Thoracic aorta (tissue), 2 donors: ENCODE measurements at regions not wholly inside any gene's neighbourhood (a gene's known extent, or its start where the extent isn't known, plus 50 kb on each side); places are given as distances from the start of the nearest gene placed in this dataset.

Experiments used
- ATAC-seq: fragments of 150-250 bp; one replicate; pipeline ENCODE4 v1.8.0; 2017; ENCODE audit warnings: low read depth; ENCODE audit not compliant: insufficient number of reproducible peaks, low FRiP score
- DNase-seq: peaks from one replicate; pipeline ENCODE4 v3.0.0-alpha.2; 2020; ENCODE audit warnings: low spot score
- H3K27ac ChIP-seq, 2 donors: fragments of 200-600 bp; sonication (generic); 1 replicate in 1 of 2; 2 replicates in 1 of 2; pipeline ENCODE4 v1.5.1; 2016; ENCODE audit warnings: mild to moderate bottlenecking in 2 of 2, moderate library complexity in 2 of 2
- H3K27me3 ChIP-seq: fragments of 200-600 bp; sonication (generic); replicated peaks from 2 replicates; pipeline ENCODE4 v1.6.0; 2016; ENCODE audit warnings: mild to moderate bottlenecking; ENCODE audit not compliant: insufficient read depth
- H3K36me3 ChIP-seq: fragments of 200-600 bp; sonication (generic); one replicate; pipeline ENCODE4 v1.5.1; 2016
- H3K4me1 ChIP-seq, 2 donors: fragments of 200-600 bp; sonication (generic); 1 replicate in 1 of 2; 2 replicates in 1 of 2; pipeline versions ENCODE4 v1.5.1 to v1.6.0; 2016; ENCODE audit warnings: low read depth in 2 of 2, mild to moderate bottlenecking in 1 of 2; ENCODE audit not compliant: control insufficient read depth in 1 of 2
- H3K4me3 ChIP-seq: fragments of 200-600 bp; sonication (generic); 2 replicates; pipeline ENCODE4 v1.5.1; 2016; ENCODE audit warnings: mild to moderate bottlenecking
- H3K9me3 ChIP-seq: fragments of 200-600 bp; sonication (generic); 2 replicates; pipeline ENCODE4 v1.5.1; 2016
- TF ChIP-seq, protein P1 (sequence below): fragments of 200-600 bp; sonication (generic); IDR thresholded peaks from one replicate; pipeline ENCODE4 v1.5.1; 2019; ENCODE audit warnings: antibody characterized with exemption

DNA sequence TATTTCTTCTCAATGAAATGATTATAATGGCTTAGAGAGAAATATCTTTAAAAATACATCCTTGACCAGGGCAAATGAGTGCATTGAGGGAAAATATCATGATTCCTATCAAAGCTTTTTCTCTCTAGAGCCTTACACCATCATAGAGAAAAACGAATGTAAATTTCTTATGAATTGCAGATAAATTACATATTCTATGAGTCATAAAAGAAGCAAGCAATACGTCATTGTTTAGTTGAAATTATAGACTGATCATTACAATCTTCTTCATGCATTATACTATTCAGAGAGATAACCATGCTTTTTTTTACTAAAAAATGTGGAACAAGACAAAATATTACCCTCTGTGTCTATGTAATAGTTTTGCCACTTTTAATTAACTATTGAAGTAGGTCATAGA lies 100.9 kb upstream of the RXFP1 start:
- Histone ChIP-seq H3K4me1 (peaks cover 0 to 15% of the 10 kb centered on the region in 2 donors), H3K27me3 (no peaks in the 10 kb centered on the region), H3K4me3 (no peak overlapping the region), H3K36me3 (no peaks in the 10 kb centered on the region), H3K27ac (no peak overlapping the region), H3K9me3 (no peaks in the 10 kb centered on the region)
- TF ChIP-seq, protein P1, sequence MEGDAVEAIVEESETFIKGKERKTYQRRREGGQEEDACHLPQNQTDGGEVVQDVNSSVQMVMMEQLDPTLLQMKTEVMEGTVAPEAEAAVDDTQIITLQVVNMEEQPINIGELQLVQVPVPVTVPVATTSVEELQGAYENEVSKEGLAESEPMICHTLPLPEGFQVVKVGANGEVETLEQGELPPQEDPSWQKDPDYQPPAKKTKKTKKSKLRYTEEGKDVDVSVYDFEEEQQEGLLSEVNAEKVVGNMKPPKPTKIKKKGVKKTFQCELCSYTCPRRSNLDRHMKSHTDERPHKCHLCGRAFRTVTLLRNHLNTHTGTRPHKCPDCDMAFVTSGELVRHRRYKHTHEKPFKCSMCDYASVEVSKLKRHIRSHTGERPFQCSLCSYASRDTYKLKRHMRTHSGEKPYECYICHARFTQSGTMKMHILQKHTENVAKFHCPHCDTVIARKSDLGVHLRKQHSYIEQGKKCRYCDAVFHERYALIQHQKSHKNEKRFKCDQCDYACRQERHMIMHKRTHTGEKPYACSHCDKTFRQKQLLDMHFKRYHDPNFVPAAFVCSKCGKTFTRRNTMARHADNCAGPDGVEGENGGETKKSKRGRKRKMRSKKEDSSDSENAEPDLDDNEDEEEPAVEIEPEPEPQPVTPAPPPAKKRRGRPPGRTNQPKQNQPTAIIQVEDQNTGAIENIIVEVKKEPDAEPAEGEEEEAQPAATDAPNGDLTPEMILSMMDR = no peak
- no peak for DNase-seq
- no peak for ATAC-seq

DNA sequence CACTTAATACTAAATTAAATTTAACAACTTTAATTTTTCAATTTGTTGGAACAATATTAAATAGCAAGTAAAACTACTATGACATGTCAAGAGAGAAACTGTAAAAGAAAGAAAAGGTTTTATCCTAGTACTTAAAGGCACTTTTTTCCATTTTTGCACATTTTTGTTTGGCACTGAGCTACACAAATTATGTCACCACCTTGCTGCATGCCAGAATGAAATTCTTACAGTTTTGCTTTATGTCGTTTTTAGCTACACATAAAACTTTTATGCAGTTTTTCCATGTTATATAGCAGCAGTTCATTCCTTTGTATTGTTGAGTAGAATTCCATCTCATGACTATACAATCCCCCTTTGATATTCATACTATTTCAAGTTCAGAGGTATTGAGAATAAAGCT lies 99.1 kb upstream of the RXFP1 start:
- ATAC-seq = no peak
- H3K4me1 ChIP-seq = peaks cover 0 to 15% of the 10 kb centered on the region in 2 donors
- no peak for DNase-seq
- no peak overlapping the region for H3K27ac ChIP-seq
- H3K9me3 ChIP-seq = no peaks in the 10 kb centered on the region
- TF ChIP-seq, protein P1 = no peak
- no peaks in the 10 kb centered on the region for H3K36me3 ChIP-seq
- H3K27me3 ChIP-seq = no peaks in the 10 kb centered on the region
- H3K4me3 ChIP-seq = no peak overlapping the region

DNA sequence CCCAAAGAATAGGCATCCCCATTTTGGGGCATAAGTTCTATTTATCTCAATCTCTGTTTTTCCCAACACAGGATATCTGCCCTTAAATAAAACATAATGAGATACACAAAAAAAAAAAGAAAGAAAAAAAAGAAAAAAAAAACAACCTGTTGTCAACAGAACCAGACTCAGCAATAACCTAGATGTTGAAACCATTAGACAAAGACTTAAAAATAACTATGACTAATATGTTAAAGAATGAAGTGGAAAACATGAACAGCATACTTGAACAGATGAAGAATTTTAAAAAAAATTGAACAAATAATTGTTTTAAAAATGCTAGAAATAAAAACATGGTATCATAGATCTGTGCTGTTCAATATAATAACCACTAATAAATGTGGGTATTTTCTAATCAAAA lies 93.4 kb upstream of the RXFP1 start:
- ATAC-seq (no peak), DNase-seq (no peak)
- no peak overlapping the region for H3K27ac ChIP-seq
- H3K36me3 ChIP-seq = no peaks in the 10 kb centered on the region
- H3K27me3 ChIP-seq = no peaks in the 10 kb centered on the region
- TF ChIP-seq, protein P1 = no peak
- H3K4me1 ChIP-seq = peaks cover 0 to 5% of the 10 kb centered on the region in 2 donors
- no peaks in the 10 kb centered on the region for H3K9me3 ChIP-seq
- H3K4me3 ChIP-seq = no peak overlapping the region

DNA sequence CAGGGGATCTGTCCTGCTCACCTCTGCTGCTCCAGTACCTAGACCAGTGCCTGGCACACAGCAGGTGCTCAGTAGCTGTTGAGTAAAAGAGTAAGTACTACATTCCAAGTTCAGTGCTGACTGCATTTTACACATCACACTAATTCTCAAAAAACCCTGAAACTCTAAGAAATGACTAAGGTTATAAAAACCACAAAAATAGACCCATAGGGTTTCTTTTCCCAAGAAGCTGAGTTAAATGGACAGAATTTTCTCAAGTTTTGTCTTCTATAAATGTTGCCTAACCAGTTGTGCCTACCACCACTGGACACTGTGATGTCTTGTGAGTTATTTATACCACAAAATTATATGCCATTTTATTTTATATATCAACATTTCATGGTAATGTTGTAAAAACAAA lies 78.9 kb upstream of the RXFP1 start:
- Histone ChIP-seq H3K36me3 (no peaks in the 10 kb centered on the region), H3K27ac (no peak overlapping the region), H3K9me3 (no peaks in the 10 kb centered on the region), H3K4me1 (no peaks in the 10 kb centered on the region), H3K27me3 (no peaks in the 10 kb centered on the region), H3K4me3 (no peak overlapping the region)
- DNase-seq = no peak
- TF ChIP-seq, protein P1 = no peak
- ATAC-seq = no peak

DNA sequence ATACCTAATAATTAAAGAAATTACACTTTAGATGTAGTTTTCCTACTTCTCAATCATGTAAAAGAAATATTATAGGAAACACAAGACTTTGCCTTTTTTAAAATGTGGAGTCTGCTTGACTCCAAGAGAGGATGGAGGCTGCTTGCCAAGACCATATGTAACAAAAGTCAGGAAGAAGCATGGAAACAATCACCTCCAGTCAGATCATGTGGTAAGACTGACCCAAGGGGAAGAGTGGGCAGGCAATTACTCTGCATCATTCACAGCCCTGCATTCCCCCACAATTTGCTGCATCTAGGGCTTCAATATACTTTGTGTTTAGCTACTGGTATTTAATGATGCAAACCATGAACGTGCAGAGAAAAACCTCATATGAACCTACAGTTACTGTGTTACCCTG lies 78.0 kb upstream of the RXFP1 start:
- Histone ChIP-seq H3K4me3 (no peak overlapping the region), H3K36me3 (no peaks in the 10 kb centered on the region), H3K27me3 (no peaks in the 10 kb centered on the region), H3K4me1 (no peaks in the 10 kb centered on the region), H3K9me3 (no peaks in the 10 kb centered on the region), H3K27ac (no peak overlapping the region)
- TF ChIP-seq, protein P1 = no peak
- ATAC-seq = no peak
- DNase-seq = no peak
